Hepatocyte (in vitro differentiated cells): ENCODE measurements at regions not wholly inside any gene's neighbourhood (a gene's known extent, or its start where the extent isn't known, plus 50 kb on each side); places are given as distances from the start of the nearest gene placed in this dataset.
"Not testable (repeated sequence)": the region's sequence is repeated elsewhere in the genome, so short reads cannot be mapped to it uniquely, and the experiment has no call there.

Experiments used
- EZH2 ChIP-seq: fragments of 200-600 bp; sonication (generic); IDR thresholded peaks from 2 replicates; pipeline ENCODE4 v1.6.1; 2016; ENCODE audit warnings: antibody characterized with exemption, mild to moderate bottlenecking, borderline replicate concordance
- EZH2phosphoT487 ChIP-seq: fragments of 200-600 bp; sonication (generic); IDR thresholded peaks from one replicate; pipeline ENCODE4 v1.6.1; 2018; ENCODE audit warnings: antibody characterized with exemption, mild to moderate bottlenecking, low read depth, moderate library complexity; ENCODE audit not compliant: unreplicated experiment, severe bottlenecking
- TF ChIP-seq, protein P1 (sequence below): fragments of 200-600 bp; sonication (generic); IDR thresholded peaks from 2 replicates; pipeline ENCODE4 v1.5.1; 2016; ENCODE audit warnings: antibody characterized with exemption, mild to moderate bottlenecking; ENCODE audit not compliant: poor library complexity

DNA sequence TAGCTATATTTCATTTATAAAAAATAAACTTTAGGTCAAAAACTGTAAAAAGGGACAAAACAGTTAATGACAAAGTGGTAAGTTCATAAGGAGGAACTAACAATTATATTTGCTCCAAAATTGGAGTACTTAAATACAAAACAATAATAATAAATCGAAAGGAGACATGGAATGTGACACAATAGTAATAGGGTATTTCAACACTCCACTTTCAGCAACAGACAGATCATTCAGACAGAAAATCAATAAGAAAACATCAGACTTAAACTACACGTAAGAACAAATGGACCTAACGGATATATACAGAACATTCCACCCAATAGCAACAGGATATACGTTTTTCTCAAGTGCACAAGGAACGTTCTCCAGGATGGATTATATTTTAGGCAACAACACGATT is 58.1 kb upstream of the RGPD2 start:
- TF ChIP-seq, protein P1, sequence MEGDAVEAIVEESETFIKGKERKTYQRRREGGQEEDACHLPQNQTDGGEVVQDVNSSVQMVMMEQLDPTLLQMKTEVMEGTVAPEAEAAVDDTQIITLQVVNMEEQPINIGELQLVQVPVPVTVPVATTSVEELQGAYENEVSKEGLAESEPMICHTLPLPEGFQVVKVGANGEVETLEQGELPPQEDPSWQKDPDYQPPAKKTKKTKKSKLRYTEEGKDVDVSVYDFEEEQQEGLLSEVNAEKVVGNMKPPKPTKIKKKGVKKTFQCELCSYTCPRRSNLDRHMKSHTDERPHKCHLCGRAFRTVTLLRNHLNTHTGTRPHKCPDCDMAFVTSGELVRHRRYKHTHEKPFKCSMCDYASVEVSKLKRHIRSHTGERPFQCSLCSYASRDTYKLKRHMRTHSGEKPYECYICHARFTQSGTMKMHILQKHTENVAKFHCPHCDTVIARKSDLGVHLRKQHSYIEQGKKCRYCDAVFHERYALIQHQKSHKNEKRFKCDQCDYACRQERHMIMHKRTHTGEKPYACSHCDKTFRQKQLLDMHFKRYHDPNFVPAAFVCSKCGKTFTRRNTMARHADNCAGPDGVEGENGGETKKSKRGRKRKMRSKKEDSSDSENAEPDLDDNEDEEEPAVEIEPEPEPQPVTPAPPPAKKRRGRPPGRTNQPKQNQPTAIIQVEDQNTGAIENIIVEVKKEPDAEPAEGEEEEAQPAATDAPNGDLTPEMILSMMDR = not testable (repeated sequence)
- not testable (repeated sequence) for TF ChIP-seq EZH2, EZH2phosphoT487
